ENCODE measurements at regions not wholly inside any gene's neighbourhood (a gene's known extent, or its start where the extent isn't known, plus 50 kb on each side); places are given as distances from the start of the nearest gene placed in this dataset.

- peak overlapping the region; percentile 80 for H3K27ac ChIP-seq
- DNase-seq (ENCODE audit: low read depth, low spot score) = peak; percentile 86
Observed at GRCh38 chr2:134173338-134174016, 80.4 kb upstream of the MGAT5 start.

- no peak for DNase-seq (ENCODE audit: low read depth, low spot score)
- H3K27ac ChIP-seq = peak overlapping the region; percentile 80
Observed at GRCh38 chr2:134174711-134175110, 79.2 kb upstream of the MGAT5 start.

- H3K27ac ChIP-seq = no peak overlapping the region
- DNase-seq (ENCODE audit: low read depth, low spot score) = no peak
Observed at GRCh38 chr2:134175834-134176233, 78.0 kb upstream of the MGAT5 start.

- H3K27ac ChIP-seq = peak overlapping the region; percentile 89
- DNase-seq (ENCODE audit: low read depth, low spot score) = no peak
Observed at GRCh38 chr2:134177351-134177931, 76.4 kb upstream of the MGAT5 start.

GRCh38 chr2:134178138-134178877, 75.6 kb upstream of the MGAT5 start:
- peak overlapping the region; percentile 89 for H3K27ac ChIP-seq
- no peak for DNase-seq (ENCODE audit: low read depth, low spot score)

- DNase-seq (ENCODE audit: low read depth, low spot score) = peak; percentile 88
- H3K27ac ChIP-seq = peak overlapping the region; percentile 69
Observed at GRCh38 chr2:134181219-134181618, 72.7 kb upstream of the MGAT5 start.

- no peak for DNase-seq (ENCODE audit: low read depth, low spot score)
- H3K27ac ChIP-seq = no peak overlapping the region
Observed at GRCh38 chr2:134183679-134184078, 70.2 kb upstream of the MGAT5 start.

- H3K27ac ChIP-seq = no peak overlapping the region
- DNase-seq (ENCODE audit: low read depth, low spot score) = no peak
Observed at GRCh38 chr2:134185639-134186038, 68.2 kb upstream of the MGAT5 start.

- peak; percentile 95 for DNase-seq (ENCODE audit: low read depth, low spot score)
- H3K27ac ChIP-seq = peak overlapping the region; percentile 94
Observed at GRCh38 chr2:134189009-134189720, 64.7 kb upstream of the MGAT5 start.

GRCh38 chr2:134190062-134190806, 63.6 kb upstream of the MGAT5 start:
- H3K27ac ChIP-seq = peak overlapping the region; percentile 94
- no peak for DNase-seq (ENCODE audit: low read depth, low spot score)

GRCh38 chr2:134190807-134191203, 63.1 kb upstream of the MGAT5 start:
- no peak for DNase-seq (ENCODE audit: low read depth, low spot score)
- H3K27ac ChIP-seq = no peak overlapping the region

- H3K27ac ChIP-seq = no peak overlapping the region
- DNase-seq (ENCODE audit: low read depth, low spot score) = no peak
Observed at GRCh38 chr2:134191835-134192234, 62.0 kb upstream of the MGAT5 start.

- no peak for DNase-seq (ENCODE audit: low read depth, low spot score)
- no peak overlapping the region for H3K27ac ChIP-seq
Observed at GRCh38 chr2:134193006-134193405, 60.9 kb upstream of the MGAT5 start.

GRCh38 chr2:134194519-134194918, 59.4 kb upstream of the MGAT5 start:
- DNase-seq (ENCODE audit: low read depth, low spot score) = no peak
- H3K27ac ChIP-seq = no peak overlapping the region

- no peak overlapping the region for H3K27ac ChIP-seq
- DNase-seq (ENCODE audit: low read depth, low spot score) = no peak
Observed at GRCh38 chr2:134195341-134195740, 58.5 kb upstream of the MGAT5 start.

GRCh38 chr2:134197445-134197844, 56.4 kb upstream of the MGAT5 start:
- no peak overlapping the region for H3K27ac ChIP-seq

GRCh38 chr2:134198006-134198634, 55.8 kb upstream of the MGAT5 start:
- DNase-seq (ENCODE audit: low read depth, low spot score) = no peak

More at GRCh38 chr2:134197445-134197844, 56.4 kb upstream of the MGAT5 start:
- DNase-seq (ENCODE audit: low read depth, low spot score) = no peak

GRCh38 chr2:134199123-134199522, 54.7 kb upstream of the MGAT5 start:
- DNase-seq (ENCODE audit: low read depth, low spot score) = no peak
- H3K27ac ChIP-seq = no peak overlapping the region

More at GRCh38 chr2:134198006-134198634, 55.8 kb upstream of the MGAT5 start:
- H3K27ac ChIP-seq = no peak overlapping the region

GRCh38 chr2:134200036-134200618, 53.7 kb upstream of the MGAT5 start:
- H3K27ac ChIP-seq = no peak overlapping the region
- no peak for DNase-seq (ENCODE audit: low read depth, low spot score)
